Erythroblast (primary cell): ENCODE measurements at regions not wholly inside any gene's neighbourhood (a gene's known extent, or its start where the extent isn't known, plus 50 kb on each side); places are given as distances from the start of the nearest gene placed in this dataset.

Experiments
- GATA1 ChIP-seq: IDR thresholded peaks from 2 replicates; pipeline ENCODE4 v1.6.1; 2011; ENCODE audit warnings: low read depth, mild to moderate bottlenecking, control low read depth, low read length, moderate library complexity
- POLR2A ChIP-seq: IDR thresholded peaks from 2 replicates; pipeline ENCODE4 v1.6.1; 2011; ENCODE audit warnings: mild to moderate bottlenecking, low read length

DNA sequence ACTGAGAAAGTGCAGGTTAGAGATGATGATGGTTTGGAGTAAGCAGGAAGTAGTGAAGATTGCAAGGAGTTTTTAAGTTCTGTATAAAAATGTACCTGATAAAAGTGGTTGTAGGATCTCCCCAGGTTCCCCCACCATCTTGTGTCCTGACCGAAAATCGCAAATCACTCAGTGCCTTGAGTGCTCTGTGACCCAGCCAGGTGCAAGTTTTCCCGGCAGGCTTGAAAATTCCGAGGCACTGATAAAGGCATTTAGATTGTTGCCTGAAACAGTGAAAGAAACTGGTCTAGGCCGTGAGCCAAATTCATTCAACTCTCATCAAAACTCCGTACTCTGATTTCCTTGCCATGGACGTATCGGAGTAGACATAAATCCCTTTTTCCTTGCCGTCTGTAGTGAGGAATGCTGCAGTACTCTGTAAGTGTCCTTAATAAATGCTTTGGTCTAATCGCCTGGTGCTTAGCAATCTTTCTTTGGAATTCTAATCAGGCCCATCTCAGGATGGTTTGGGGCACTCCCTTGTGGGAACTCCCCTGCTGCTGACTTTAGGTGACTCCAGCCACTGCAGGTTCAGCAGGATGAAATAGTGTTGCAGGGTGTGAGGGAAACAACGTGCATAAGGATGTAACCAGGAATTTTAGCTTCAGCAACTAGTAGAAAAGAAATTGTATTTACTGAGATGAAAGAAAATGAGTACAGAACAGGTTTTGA is 1199.8 kb upstream of the MAP3K7 start:
- no peak for TF ChIP-seq POLR2A
- no peak for TF ChIP-seq GATA1
